H1 (cell line): ENCODE measurements at regions not wholly inside any gene's neighbourhood (a gene's known extent, or its start where the extent isn't known, plus 50 kb on each side); places are given as distances from the start of the nearest gene placed in this dataset.

Experiments
- CTCF ChIA-PET: fragments of 300-600 bp; sonication (Branson Sonifier 250); formaldehyde crosslinking; loops from one replicate; lab custom pipeline; 2021; ENCODE audit not compliant: partially characterized antibody; lab: Charles Lee
- POLR2A ChIA-PET: fragments of 300-600 bp; sonication (Branson Sonifier 250); formaldehyde crosslinking; loops from one replicate; lab custom pipeline; 2021; ENCODE audit warnings: inconsistent platforms; ENCODE audit not compliant: partially characterized antibody; lab: Charles Lee
- DNase-seq, 2 experiments: peaks; one replicate each; pipeline versions ENCODE4 v3.0.0 to v3.0.0-alpha.2; 2010 to 2022; ENCODE audit warnings: low spot score in 2 of 2, low read depth in 1 of 2, mixed read lengths in 1 of 2
- FAIRE-seq: peaks from 2 replicates; lab custom pipeline; 2011; peaks lifted over from hg19 to GRCh38; lab: Jason Lieb, UNC
- H2AFZ ChIP-seq: 2 replicates; pipeline ENCODE4 v1.8.1; 2012; ENCODE audit warnings: low read length, inconsistent platforms
- H2AK5ac ChIP-seq: 2 replicates; pipeline ENCODE4 v1.6.1; 2013; ENCODE audit warnings: low read depth, low read length
- H2BK120ac ChIP-seq: replicated peaks from 2 replicates; pipeline ENCODE3; 2013; ENCODE audit warnings: low read depth, low read length, inconsistent platforms
- H2BK12ac ChIP-seq: 2 replicates; pipeline ENCODE4 v1.6.1; 2013; ENCODE audit warnings: low read depth, low read length
- H2BK15ac ChIP-seq: 2 replicates; pipeline ENCODE4 v1.6.1; 2013; ENCODE audit warnings: low read length
- H2BK20ac ChIP-seq: 2 replicates; pipeline ENCODE4 v1.6.1; 2013; ENCODE audit warnings: low read length
- H2BK5ac ChIP-seq: 2 replicates; pipeline ENCODE4 v1.6.1; 2013; ENCODE audit warnings: low read depth, low read length
- H3K14ac ChIP-seq: 2 replicates; pipeline ENCODE4 v1.6.1; 2013; ENCODE audit warnings: inconsistent platforms; ENCODE audit not compliant: insufficient read length
- H3K18ac ChIP-seq: 2 replicates; pipeline ENCODE4 v1.6.1; 2013; ENCODE audit warnings: low read length; ENCODE audit errors: extremely low read depth
- H3K23ac ChIP-seq: 2 replicates; pipeline ENCODE4 v1.6.1; 2013; ENCODE audit warnings: inconsistent platforms; ENCODE audit not compliant: insufficient read length
- H3K23me2 ChIP-seq: 2 replicates; pipeline ENCODE4 v1.6.1; 2013; ENCODE audit warnings: low read depth, low read length
- H3K27ac ChIP-seq: 2 replicates; pipeline ENCODE4 v1.6.1; 2011; ENCODE audit warnings: low read depth, low read length, inconsistent platforms
- H3K27me3 ChIP-seq, 4 experiments: replicated peaks in 1 of 4; 1 replicate in 1 of 4; 2 replicates in 3 of 4; pipeline versions ENCODE4 v1.6.1 to v1.8.1; 2011 to 2013; ENCODE audit warnings: low read length in 3 of 4, mild to moderate bottlenecking in 3 of 4, inconsistent platforms in 2 of 4, mixed read lengths in 2 of 4, moderate library complexity in 1 of 4; ENCODE audit not compliant: control insufficient read depth in 3 of 4, insufficient read depth in 3 of 4; ENCODE audit errors: extremely low read depth in 1 of 4
- H3K36me3 ChIP-seq, 4 experiments: 2 replicates each; pipeline versions ENCODE4 v1.6.1 to v1.8.1; 2011 to 2013; ENCODE audit warnings: mild to moderate bottlenecking in 4 of 4, low read length in 3 of 4, moderate library complexity in 2 of 4, control low read depth in 1 of 4, inconsistent platforms in 1 of 4; ENCODE audit not compliant: insufficient read depth in 4 of 4, control insufficient read depth in 2 of 4
- H3K4ac ChIP-seq: replicated peaks from 2 replicates; pipeline ENCODE3; 2013; ENCODE audit warnings: low read length, low read depth, mixed read lengths, inconsistent platforms; ENCODE audit not compliant: insufficient read length
- H3K4me1 ChIP-seq, 4 experiments: replicated peaks in 1 of 4; 1 replicate in 1 of 4; 2 replicates in 3 of 4; pipeline versions ENCODE4 v1.6.1 to v1.8.1; 2011 to 2013; ENCODE audit warnings: low read length in 3 of 4, inconsistent platforms in 2 of 4, mixed read lengths in 1 of 4; ENCODE audit not compliant: insufficient read depth in 4 of 4, control insufficient read depth in 3 of 4
- H3K4me2 ChIP-seq, 2 experiments: 2 replicates each; pipeline versions ENCODE4 v1.6.1 to v1.8.1; 2011 to 2013; ENCODE audit warnings: low read depth in 2 of 2, low read length in 2 of 2, control low read depth in 1 of 2, inconsistent platforms in 1 of 2, mild to moderate bottlenecking in 1 of 2; ENCODE audit not compliant: insufficient read depth in 1 of 2
- H3K4me3 ChIP-seq, 4 experiments: fragments of 200-600, 300-600 bp in 1 of 4; sonication (generic), shearing (Covaris generic), sonication (Bioruptor Twin) in 1 of 4; 2 replicates each; pipeline versions ENCODE4 v1.5.1 to v1.8.1; 2011 to 2016; ENCODE audit warnings: low read length in 4 of 4, low read depth in 3 of 4, control low read depth in 2 of 4, inconsistent platforms in 2 of 4, mild to moderate bottlenecking in 2 of 4, mixed read lengths in 1 of 4, moderate library complexity in 1 of 4; ENCODE audit not compliant: insufficient read depth in 2 of 4; ENCODE audit errors: extremely low read depth in 1 of 4
- H3K56ac ChIP-seq: replicated peaks from 2 replicates; pipeline ENCODE3; 2013; ENCODE audit warnings: low read depth, mild to moderate bottlenecking, mixed read lengths, low read length, inconsistent platforms; ENCODE audit not compliant: insufficient read length
- H3K79me1 ChIP-seq: 2 replicates; pipeline ENCODE4 v1.6.1; 2013; ENCODE audit warnings: low read depth, low read length, control low read depth
- H3K79me2 ChIP-seq, 2 experiments: 2 replicates each; pipeline versions ENCODE4 v1.6.1 to v1.8.1; 2012 to 2013; ENCODE audit warnings: low read length in 2 of 2, mild to moderate bottlenecking in 2 of 2, inconsistent platforms in 1 of 2; ENCODE audit not compliant: insufficient read depth in 2 of 2, control insufficient read depth in 1 of 2
- H3K9ac ChIP-seq, 4 experiments: replicated peaks in 1 of 4; 1 replicate in 1 of 4; 2 replicates in 3 of 4; pipeline versions ENCODE4 v1.6.1 to v1.8.1; 2011 to 2013; ENCODE audit warnings: low read depth in 3 of 4, low read length in 3 of 4, control low read depth in 2 of 4, mild to moderate bottlenecking in 2 of 4, moderate library complexity in 2 of 4, inconsistent platforms in 1 of 4; ENCODE audit errors: extremely low read depth in 1 of 4
- H3K9me3 ChIP-seq, 2 experiments: 2 replicates each; pipeline versions ENCODE4 v1.6.1 to v1.8.1; 2012 to 2013; ENCODE audit warnings: mild to moderate bottlenecking in 2 of 2, moderate library complexity in 2 of 2, control low read depth in 1 of 2, inconsistent platforms in 1 of 2, low read depth in 1 of 2, low read length in 1 of 2, mixed read lengths in 1 of 2; ENCODE audit not compliant: insufficient read depth in 2 of 2
- H4K20me1 ChIP-seq, 2 experiments: replicated peaks in 1 of 2; 2 replicates each; pipeline versions ENCODE3 to v1.8.1; 2011 to 2013; ENCODE audit warnings: inconsistent platforms in 2 of 2, low read length in 2 of 2, mild to moderate bottlenecking in 1 of 2; ENCODE audit not compliant: insufficient read depth in 2 of 2, control insufficient read depth in 1 of 2
- H4K5ac ChIP-seq: 2 replicates; pipeline ENCODE4 v1.6.1; 2013; ENCODE audit warnings: low read length, low read depth, mixed read lengths, inconsistent platforms; ENCODE audit not compliant: insufficient read length
- H4K8ac ChIP-seq: 2 replicates; pipeline ENCODE4 v1.8.0; 2013; ENCODE audit warnings: mild to moderate bottlenecking, moderate library complexity, low read length, inconsistent platforms; ENCODE audit not compliant: insufficient read depth; ENCODE audit errors: extremely low read depth
- H4K91ac ChIP-seq: replicated peaks from 2 replicates; pipeline ENCODE3; 2013; ENCODE audit warnings: low read length, mixed read lengths, inconsistent platforms; ENCODE audit not compliant: insufficient read length
- CREB1 ChIP-seq: IDR thresholded peaks from 2 replicates; pipeline ENCODE4 v1.6.1; 2012; ENCODE audit warnings: inconsistent platforms
- EZH2 ChIP-seq: fragments of 200-600 bp; sonication (generic); IDR thresholded peaks from 2 replicates; pipeline ENCODE4 v1.7.1; 2012; ENCODE audit warnings: low read depth, mild to moderate bottlenecking, moderate library complexity, low read length, inconsistent platforms; ENCODE audit not compliant: severe bottlenecking
- KDM4A ChIP-seq: IDR thresholded peaks from one replicate; pipeline ENCODE4 v1.7.1; 2012; ENCODE audit warnings: low read depth, mild to moderate bottlenecking, moderate library complexity, low read length, inconsistent platforms; ENCODE audit not compliant: severe bottlenecking
- SIN3A ChIP-seq, 2 experiments: IDR thresholded peaks in 1 of 2; conservative IDR thresholded peaks in 1 of 2; 2 replicates each; pipeline ENCODE4 v1.6.1; 2011 to 2012; ENCODE audit warnings: low read length in 2 of 2, improper control_type of control experiment in 1 of 2, low read depth in 1 of 2, mild to moderate bottlenecking in 1 of 2
- TAF7 ChIP-seq: optimal IDR thresholded peaks from 2 replicates; pipeline ENCODE3; 2011; ENCODE audit warnings: low read depth, mild to moderate bottlenecking, inconsistent platforms, low read length, moderate library complexity, borderline replicate concordance
- TF ChIP-seq, protein P1 (sequence below), 3 experiments: IDR thresholded peaks; 1 replicate in 2 of 3; 2 replicates in 1 of 3; pipeline versions ENCODE4 v1.5.1 to v1.6.1; 2011; ENCODE audit warnings: low read length in 3 of 3, mild to moderate bottlenecking in 3 of 3, inconsistent platforms in 2 of 3, low read depth in 1 of 3, moderate library complexity in 1 of 3; ENCODE audit not compliant: insufficient read depth in 1 of 3; ENCODE audit errors: control extremely low read depth in 1 of 3

DNA sequence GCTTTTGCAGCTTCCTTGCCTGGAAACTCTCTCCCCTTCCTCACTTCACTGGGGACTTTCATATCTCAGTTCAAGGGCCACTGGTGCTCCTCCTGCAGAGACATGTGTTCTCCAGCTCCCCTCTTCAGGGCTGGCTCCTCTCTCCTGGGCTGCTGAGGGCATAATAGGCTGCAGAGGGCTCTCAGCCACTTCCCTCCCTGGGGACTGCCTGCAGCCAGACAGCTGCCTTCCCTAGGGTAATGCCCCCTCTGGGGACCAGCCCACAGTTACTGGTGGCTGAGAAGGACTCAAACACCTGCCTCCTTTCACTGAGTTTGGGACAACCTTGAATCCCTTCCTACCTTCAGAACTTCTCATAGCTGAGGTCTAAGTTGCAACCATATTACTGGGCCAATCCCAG, 104.8 kb upstream of the POU3F1 start:
- no peak overlapping the region for H4K8ac ChIP-seq
- peak overlapping the region; percentile 81 for H2BK12ac ChIP-seq
- H3K27me3 ChIP-seq, result no peaks in the 10 kb centered on the region; a peak in 1 of 7 replicates
- H3K56ac ChIP-seq, result no peak overlapping the region
- no peak overlapping the region for H2AFZ ChIP-seq
- H3K79me1 ChIP-seq, result no peaks in the 10 kb centered on the region
- no peak overlapping the region for H2AK5ac ChIP-seq
- no peaks in the 10 kb centered on the region for H3K23me2 ChIP-seq
- H2BK5ac ChIP-seq, result no peak overlapping the region
- H4K91ac ChIP-seq, result no peak overlapping the region
- H3K4me3 ChIP-seq, result no peak overlapping the region
- no peak overlapping the region for H2BK120ac ChIP-seq
- ChIA-PET POLR2A (interaction anchor here (0.6 to 1.6 kb wide), 3 partner anchors 9 to 728 kb away, joined by 3 to 5 read pairs (median 3); no protein-coding TSS in a partner anchor), CTCF (interaction anchor here (0.5 to 4.3 kb wide), 11 partner anchors 11 to 1428 kb away, joined by 3 to 30 read pairs (median 4); no protein-coding TSS in a partner anchor)
- no peak overlapping the region for H3K23ac ChIP-seq
- 0 out of 2 replicates have a peak overlapping the region, but pooled peaks have one; percentile 73 for H2BK15ac ChIP-seq
- H3K4me1 ChIP-seq, result peaks cover 2 to 10% (median 6%) of the 10 kb centered on the region in 4 experiments; a peak in 5 of 7 replicates
- no peak for DNase-seq
- no peak overlapping the region for H3K27ac ChIP-seq
- no peak overlapping the region for H3K14ac ChIP-seq
- H4K20me1 ChIP-seq, result no peaks in the 10 kb centered on the region
- no peak overlapping the region for H3K9ac ChIP-seq
- H4K5ac ChIP-seq, result no peak overlapping the region
- FAIRE-seq, result no peak
- peak overlapping the region; percentile 73; the same call in 1 of the 2 replicates for H2BK20ac ChIP-seq
- H3K36me3 ChIP-seq, result no peaks in the 10 kb centered on the region
- H3K4ac ChIP-seq, result no peak overlapping the region
- no peak overlapping the region for H3K4me2 ChIP-seq
- no peak overlapping the region for H3K18ac ChIP-seq
- H3K9me3 ChIP-seq, result 0 out of 4 replicates have a peak, but pooled peaks cover 0 to 4% of the 10 kb centered on the region in 2 experiments
- H3K79me2 ChIP-seq, result no peaks in the 10 kb centered on the region
- no peak for TF ChIP-seq SIN3A (conservative IDR thresholded peaks at IDR 0.05 in 1 of 2, IDR thresholded peaks at IDR 0.05 in 1 of 2; ENCODE audit: low read depth in 1 of 2, low read length in 2 of 2)
- TF ChIP-seq TAF7, result no peak
- TF ChIP-seq KDM4A, result no peak
- TF ChIP-seq EZH2, result no peak
- TF ChIP-seq, protein P1, sequence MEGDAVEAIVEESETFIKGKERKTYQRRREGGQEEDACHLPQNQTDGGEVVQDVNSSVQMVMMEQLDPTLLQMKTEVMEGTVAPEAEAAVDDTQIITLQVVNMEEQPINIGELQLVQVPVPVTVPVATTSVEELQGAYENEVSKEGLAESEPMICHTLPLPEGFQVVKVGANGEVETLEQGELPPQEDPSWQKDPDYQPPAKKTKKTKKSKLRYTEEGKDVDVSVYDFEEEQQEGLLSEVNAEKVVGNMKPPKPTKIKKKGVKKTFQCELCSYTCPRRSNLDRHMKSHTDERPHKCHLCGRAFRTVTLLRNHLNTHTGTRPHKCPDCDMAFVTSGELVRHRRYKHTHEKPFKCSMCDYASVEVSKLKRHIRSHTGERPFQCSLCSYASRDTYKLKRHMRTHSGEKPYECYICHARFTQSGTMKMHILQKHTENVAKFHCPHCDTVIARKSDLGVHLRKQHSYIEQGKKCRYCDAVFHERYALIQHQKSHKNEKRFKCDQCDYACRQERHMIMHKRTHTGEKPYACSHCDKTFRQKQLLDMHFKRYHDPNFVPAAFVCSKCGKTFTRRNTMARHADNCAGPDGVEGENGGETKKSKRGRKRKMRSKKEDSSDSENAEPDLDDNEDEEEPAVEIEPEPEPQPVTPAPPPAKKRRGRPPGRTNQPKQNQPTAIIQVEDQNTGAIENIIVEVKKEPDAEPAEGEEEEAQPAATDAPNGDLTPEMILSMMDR (IDR thresholded peaks at IDR 0.05; ENCODE audit: control extremely low read depth in 1 of 3, insufficient read depth in 1 of 3, low read depth in 1 of 3, low read length in 3 of 3), result no peak
- no peak for TF ChIP-seq CREB1
